ENCODE measurements at regions not wholly inside any gene's neighbourhood (a gene's known extent, or its start where the extent isn't known, plus 50 kb on each side); places are given as distances from the start of the nearest gene placed in this dataset.

GRCh38 chr2:19559596-19560240 is 201.3 kb upstream of the OSR1 start (continued):
- TF ChIP-seq SALL1 (CRISPR knock-in tag; IDR thresholded peaks at IDR 0.05), result peak; percentile 28; the same call in 1 of the 2 replicates
- peak; percentile 23; the same call in 1 of the 2 replicates for TF ChIP-seq FOXA3 (CRISPR knock-in tag; IDR thresholded peaks at IDR 0.05)
- TF ChIP-seq HHEX (CRISPR knock-in tag; IDR thresholded peaks at IDR 0.05), result no peak
- TF ChIP-seq NONO (IDR thresholded peaks at IDR 0.05), result no peak
- TF ChIP-seq NONO (CRISPR knock-in tag; conservative IDR thresholded peaks at IDR 0.05), result no peak
- peak; percentile 83 for TF ChIP-seq SP5 (CRISPR knock-in tag; IDR thresholded peaks at IDR 0.05; ENCODE audit: borderline replicate concordance, low read depth)
- TF ChIP-seq NFRKB (IDR thresholded peaks at IDR 0.05), result no peak
- 0 out of 2 replicates have a peak, but pooled peaks have one; percentile 19 for TF ChIP-seq HOMEZ (CRISPR knock-in tag; IDR thresholded peaks at IDR 0.05; ENCODE audit: low read depth)
- TF ChIP-seq DMTF1 (CRISPR knock-in tag; IDR thresholded peaks at IDR 0.05), result no peak
- no peak for TF ChIP-seq ZSCAN30 (CRISPR knock-in tag; IDR thresholded peaks at IDR 0.05)
- no peak for TF ChIP-seq PRMT3 (CRISPR knock-in tag; IDR thresholded peaks at IDR 0.05; ENCODE audit: borderline replicate concordance, low read depth)
- no peak for TF ChIP-seq ESRRA (CRISPR knock-in tag; IDR thresholded peaks at IDR 0.05; ENCODE audit: low read depth)
- TF ChIP-seq RARA (CRISPR knock-in tag; IDR thresholded peaks at IDR 0.05), result peak; percentile 38; the same call in 1 of the 2 replicates
- no peak for TF ChIP-seq MLX (CRISPR knock-in tag; IDR thresholded peaks at IDR 0.05)
- TF ChIP-seq ARID5B (CRISPR knock-in tag; IDR thresholded peaks at IDR 0.05), result 0 out of 2 replicates have a peak, but pooled peaks have one; percentile 37
- peak in 1 of 2 experiments; percentile 42; a peak in 1 of 4 replicates for TF ChIP-seq EP300 (IDR thresholded peaks at IDR 0.05; ENCODE audit: low read depth in 2 of 2, low read length in 2 of 2)
- TF ChIP-seq EP300 (CRISPR knock-in tag; IDR thresholded peaks at IDR 0.05; ENCODE audit: borderline replicate concordance), result no peak
- no peak for TF ChIP-seq FOXP1 (IDR thresholded peaks at IDR 0.05)
- TF ChIP-seq FOXP1 (CRISPR knock-in tag; IDR thresholded peaks at IDR 0.05), result no peak
- no peak for TF ChIP-seq HDAC6 (IDR thresholded peaks at IDR 0.05; ENCODE audit: low read depth, low read length)
- no peak for TF ChIP-seq ARNT (IDR thresholded peaks at IDR 0.05)
- no peak for TF ChIP-seq HOXA5 (CRISPR knock-in tag; IDR thresholded peaks at IDR 0.05)

Measured in HepG2 (cell line).